NCI-H2196 treated with DMSO at 0.1 percent for 48 hours (cell line): ENCODE measurements at regions not wholly inside any gene's neighbourhood (a gene's known extent, or its start where the extent isn't known, plus 50 kb on each side); places are given as distances from the start of the nearest gene placed in this dataset.

Experiments
- DNase-seq: peaks from one replicate; lab custom pipeline; 2025; ENCODE audit not compliant: unreplicated experiment; lab: John Stamatoyannopoulos, UW

DNA sequence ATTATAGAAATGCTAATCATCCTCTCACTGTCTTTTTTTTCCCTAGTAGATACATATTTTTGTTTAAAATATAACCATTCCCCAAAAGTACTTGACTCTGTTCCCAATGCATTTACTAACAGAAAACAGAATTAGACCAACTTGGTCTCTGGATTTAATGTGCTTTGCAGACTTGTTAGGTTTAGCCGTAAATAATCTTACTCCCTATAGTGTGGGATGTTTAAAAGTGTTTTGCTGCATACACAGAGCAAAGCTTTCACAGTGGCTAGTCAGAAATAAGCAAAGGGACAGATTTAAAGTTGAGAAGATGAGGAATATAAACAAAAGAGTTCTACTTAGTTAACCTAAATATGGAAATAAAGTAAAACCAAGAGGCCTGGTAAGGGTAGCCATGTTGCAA, 527.5 kb downstream of the HDGFL1 start:
- DNase-seq, result no peak

DNA sequence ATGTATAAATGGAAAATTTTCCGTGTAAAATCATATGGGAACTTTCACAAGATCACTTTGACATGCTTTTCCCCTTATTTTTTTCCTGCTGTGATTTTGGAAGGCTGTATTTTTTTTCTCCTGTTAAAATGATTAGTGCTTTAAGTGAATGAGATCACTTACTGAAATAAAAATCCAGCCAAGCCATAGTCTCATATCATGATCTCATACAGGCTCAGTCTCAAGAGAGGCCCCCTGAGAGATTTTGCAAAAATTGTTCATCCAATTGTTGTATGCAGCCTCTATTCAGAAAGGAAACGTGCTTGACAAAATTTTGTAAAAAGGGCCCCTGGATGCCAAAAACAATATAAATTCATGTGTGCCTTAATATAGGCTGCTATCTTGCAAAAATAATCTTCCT, 528.2 kb downstream of the HDGFL1 start:
- no peak for DNase-seq

DNA sequence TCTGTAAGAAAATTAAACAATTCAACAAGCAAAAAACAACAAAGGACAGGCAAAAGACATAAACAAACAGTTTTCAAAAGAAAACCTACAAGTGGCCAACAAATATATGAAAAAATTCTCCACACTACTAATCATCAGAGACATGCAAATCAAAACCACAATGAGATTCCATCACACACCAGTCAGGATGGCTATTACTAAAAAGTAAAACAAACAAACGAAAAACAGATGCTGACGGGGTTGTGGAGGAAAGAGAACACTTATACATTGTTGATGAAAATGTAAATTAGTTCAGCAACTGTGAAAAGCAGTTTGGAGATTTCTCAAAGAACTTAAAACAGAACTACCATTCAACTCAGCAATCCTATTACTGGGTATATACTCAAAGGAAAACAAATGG, 537.6 kb downstream of the HDGFL1 start:
- DNase-seq, result no peak

DNA sequence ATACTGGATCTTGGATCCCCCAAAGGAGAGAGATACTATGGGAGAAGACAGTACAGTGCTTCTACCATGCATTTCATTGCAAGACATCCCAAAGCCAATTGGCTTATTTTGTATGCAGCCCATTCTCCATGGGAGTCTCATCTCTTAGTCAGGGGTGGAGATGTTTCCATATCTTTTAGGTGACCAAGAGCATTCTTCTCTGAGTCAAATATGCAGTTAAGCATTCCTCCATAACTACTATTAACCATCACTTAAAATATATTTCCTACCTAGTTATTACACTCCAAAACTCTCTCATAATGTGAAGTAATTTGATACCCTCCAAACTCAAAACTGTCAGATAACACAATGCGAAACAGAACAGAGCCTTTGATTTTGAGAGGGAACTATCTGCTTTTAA, 542.6 kb downstream of the HDGFL1 start:
- DNase-seq, result no peak

DNA sequence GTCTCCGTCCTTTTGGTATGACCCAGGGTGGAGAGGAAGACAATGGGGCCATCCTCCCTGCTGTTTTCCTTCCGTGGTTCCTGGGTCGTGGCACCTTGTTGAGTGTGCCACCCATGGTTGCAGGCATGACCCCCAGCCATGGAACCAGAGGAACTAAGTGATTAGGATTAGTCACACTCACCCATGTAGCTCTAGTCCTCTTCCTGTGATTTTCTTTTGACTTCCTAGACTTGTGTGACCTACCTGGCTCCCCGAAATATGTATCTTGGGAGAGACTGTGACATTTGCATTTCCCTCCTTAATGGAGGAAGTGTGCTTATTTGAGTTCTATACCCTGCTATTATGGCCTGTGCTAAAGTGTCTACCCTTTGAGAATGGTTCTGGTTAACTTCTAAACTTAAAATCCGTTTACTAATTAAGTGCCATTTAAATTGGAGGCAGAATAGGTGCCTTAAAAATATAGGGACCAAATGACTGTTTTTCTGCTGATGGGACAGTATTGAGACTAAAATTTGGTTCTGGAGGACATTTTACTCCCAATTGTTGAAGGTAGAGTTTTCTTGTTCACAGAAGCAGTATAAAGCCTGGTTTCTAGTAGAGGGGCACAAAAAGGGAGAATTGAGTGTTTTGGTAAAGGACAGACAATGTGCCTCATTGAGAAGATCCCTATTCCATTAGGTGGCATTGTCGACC, 545.6 kb downstream of the HDGFL1 start:
- DNase-seq, result no peak

DNA sequence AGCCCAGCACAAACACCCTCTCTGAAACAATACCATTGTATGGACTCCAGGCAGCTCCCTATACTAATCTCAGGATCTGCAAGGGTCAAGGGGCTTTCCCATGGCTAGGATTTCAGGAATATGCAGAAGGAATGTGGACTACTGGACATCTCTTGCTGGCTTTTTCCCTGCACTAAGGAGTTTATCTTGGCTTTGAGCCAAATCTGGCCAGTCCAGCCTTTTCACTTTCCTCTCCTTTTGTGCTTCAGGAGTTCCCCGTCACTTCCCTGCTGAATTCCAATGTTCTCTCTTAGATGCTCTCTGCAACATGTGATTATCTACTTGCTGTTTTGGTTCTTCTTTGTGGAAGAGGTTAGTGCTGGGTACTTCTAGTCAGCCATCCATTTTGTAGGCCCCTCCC, 568.2 kb downstream of the HDGFL1 start:
- no peak for DNase-seq

DNA sequence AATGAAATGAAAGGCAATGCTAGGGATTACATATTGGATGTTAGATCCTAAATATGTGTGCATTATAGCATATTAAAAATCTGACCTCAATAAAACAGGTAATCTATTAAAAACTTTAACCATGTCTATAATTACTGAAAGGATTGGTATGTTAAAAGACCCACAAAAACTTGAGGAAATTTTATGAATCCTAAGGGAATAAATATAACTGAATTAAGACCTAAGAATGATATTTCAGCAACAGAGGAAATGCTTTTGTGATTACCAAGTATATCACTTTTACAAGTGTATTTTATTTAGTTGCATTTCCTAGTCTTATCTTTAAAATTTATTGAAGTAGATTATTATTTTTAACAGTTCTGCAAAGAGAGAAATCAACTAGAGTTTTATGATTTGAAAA, 571.5 kb downstream of the HDGFL1 start:
- no peak for DNase-seq

DNA sequence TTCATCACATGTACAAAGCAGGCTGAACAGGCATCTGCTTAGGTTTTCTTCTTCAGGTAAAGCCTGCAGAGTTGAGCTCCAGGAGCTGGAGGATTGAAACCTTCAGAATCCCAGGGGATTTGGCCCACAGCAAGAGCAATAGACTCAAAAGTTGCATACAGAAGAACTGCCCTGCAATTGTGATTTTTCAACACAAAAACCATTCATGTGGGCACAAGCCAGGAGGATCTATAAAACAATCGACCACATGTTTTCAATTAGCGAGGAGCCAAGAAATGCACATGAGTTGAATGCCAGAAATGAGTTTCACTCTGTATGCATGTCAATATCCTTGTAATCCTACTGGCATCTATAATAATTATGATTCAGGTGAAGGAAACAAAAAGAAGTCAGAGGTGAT, 576.4 kb downstream of the HDGFL1 start:
- no peak for DNase-seq

DNA sequence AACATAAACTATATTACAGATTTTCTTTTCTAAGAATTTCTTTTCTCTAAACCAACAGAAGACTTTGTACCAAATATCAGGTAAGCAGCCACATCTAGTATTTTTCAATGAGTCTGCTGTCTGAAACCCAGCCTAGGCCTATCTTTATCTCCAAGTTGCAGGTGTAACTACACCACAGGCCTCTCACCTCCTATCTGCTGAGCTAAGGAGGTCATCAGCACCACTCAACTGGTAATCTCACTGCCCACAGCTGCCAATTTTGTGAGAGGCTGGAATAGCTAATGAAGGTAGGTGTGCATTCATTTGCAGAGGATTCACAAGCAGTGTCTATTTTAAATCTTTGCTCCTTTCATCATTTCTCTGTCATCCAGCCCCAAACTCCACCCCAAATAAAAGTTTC, 584.8 kb downstream of the HDGFL1 start:
- DNase-seq, result no peak

DNA sequence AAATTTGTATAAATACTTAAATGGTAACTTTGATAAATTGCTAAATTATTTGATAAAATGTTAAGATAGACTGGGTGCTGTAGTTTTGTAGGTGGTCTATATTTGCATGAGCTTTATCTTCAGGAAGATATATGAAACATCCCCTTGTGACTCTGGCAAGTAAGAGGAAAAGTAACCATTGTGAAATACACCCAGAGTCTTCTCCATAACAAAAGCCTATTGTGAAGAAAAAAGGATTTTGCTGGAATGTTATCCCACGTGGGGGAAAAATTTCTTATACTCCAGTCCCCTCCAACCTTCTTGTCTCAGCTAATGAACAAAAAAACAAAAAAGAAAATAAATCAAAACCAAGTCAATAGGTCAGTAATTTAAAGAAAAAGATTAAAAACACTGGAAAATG, 600.7 kb downstream of the HDGFL1 start:
- no peak for DNase-seq

DNA sequence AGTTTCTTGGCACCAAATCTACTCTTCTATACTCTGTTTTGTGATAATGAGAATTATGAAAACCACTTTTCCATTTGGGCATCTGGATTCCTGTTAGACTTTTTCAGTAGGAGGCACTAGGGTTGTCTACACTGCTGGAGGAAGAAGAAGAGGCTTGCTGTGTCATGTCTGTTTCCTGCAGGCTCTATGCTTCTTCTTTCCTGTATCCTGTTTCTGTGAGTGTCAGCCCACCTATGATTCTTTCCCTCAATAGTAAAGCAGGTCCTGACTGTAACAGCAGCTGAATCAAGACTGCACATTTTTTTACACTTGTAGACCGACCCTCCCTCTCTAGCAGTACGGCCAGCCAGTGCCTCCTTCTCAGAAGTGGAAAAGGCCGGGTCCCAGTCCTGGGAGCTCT, 603.9 kb downstream of the HDGFL1 start:
- DNase-seq, result no peak

DNA sequence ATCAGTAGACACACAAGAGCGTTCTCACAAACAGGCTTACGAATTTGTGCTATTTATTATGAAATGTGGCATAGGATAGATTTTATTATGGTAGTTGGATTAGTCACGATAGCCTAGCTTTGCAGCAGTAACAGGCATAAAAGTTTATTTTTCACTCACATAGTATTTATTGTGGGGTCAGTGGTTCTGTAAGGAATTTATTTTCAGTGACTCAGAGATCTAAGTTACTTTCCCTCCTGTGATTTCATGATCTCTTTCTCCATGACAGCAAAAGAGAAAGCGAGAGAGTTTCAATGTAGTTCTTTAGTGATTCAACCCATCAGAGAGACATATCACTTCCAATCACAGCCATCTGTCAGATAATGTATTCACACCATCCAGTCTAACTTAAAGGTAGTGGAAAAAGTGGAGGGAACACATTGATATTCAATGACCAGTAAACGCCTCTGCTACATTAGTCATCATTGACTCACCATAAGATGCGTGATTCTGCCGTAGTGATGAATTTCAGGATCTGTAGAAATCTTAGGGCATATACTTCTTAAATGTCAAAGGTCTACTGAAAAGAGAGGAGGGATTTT, 605.5 kb downstream of the HDGFL1 start:
- no peak for DNase-seq

DNA sequence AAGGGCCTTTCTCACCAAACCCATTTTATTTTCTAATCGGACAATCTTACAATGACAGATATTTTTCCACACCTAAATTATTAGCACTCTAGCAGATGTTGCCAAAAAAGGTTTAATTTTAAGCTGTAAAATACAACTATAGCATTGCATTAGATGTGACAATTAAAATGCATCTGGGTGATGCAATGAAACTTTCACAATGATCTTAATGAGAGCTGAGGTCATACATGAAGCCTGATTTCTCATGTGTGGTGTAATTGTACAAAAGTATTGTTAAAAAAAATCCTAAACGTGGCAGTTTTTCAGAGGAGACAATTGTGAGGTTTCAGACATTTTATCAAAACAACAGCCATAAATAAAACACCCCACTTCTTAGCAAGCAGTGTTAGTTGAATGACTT, 606.0 kb downstream of the HDGFL1 start:
- no peak for DNase-seq

DNA sequence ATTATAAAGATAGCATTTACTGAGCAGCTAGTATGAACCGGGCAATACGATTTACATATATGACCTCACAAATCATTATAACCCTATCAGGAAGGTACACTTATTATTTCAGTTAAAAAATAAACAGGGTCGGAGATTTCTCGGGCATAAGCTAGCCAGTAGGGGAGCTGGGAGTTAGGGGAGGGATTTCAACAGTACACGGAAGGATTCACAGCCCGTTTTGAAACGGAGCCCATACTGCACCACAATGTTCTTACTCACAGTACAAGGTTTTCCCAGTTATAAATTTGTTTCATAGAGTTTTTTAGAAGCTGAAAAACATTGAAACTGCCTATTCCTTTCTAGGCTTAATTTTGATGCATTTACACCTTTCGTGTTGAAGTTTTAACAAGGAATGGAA, 607.1 kb downstream of the HDGFL1 start:
- DNase-seq, result peak; percentile 36

DNA sequence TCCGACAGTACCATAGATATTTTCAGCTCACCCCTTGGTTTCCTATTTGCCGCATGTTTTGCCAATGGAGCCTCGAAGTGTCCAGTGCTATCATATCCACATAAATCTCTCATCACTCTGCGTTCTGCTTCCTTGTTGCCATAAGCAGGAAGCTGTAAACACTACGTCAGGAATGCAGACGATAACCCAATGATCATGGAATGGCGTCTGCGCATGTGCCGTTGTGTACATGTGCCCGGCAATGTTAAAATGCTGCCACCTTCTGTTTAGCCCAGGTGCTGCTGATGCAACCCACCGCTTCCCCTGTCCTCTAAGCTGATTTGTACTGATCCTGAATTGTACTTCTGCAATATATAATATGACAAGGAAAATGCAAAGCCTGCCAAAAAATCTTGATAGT, 607.5 kb downstream of the HDGFL1 start:
- DNase-seq, result peak; percentile 83

DNA sequence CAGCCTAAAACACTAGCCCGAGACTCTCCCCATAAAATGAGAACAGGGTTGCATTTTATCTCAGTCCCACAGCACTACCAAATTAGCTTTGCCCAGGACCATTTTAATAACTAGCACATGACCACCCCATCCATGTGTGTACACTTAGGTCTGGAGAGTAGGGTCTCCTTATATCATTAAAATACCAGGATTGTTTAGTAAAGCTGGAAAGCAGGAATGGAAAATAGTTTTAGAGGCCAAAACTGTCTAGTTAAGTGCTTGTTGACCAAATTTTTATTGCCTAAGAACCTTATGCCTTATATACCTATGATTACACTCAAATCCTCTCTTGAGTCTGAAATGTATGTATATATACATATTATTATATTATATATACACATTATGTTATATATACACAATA, 608.4 kb downstream of the HDGFL1 start:
- no peak for DNase-seq

DNA sequence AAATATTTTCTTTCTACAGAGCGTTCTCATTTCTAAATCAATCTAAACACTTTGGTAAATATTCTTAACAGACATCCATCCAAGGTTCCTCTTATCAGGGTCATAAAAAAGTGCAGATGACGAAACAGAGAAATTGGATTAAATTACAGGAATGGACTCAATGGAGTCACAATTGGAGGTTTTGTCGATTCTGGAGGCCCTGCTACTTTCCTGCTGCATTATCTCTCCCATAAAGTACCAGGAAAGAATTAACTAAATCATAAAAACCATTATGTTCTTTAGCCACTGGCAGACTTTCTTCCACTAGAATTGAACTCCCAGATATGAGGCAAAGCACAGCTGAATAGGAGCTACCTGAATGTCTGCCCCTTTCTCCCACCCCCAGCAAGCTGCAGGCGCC, 610.6 kb downstream of the HDGFL1 start:
- DNase-seq, result peak; percentile 51

DNA sequence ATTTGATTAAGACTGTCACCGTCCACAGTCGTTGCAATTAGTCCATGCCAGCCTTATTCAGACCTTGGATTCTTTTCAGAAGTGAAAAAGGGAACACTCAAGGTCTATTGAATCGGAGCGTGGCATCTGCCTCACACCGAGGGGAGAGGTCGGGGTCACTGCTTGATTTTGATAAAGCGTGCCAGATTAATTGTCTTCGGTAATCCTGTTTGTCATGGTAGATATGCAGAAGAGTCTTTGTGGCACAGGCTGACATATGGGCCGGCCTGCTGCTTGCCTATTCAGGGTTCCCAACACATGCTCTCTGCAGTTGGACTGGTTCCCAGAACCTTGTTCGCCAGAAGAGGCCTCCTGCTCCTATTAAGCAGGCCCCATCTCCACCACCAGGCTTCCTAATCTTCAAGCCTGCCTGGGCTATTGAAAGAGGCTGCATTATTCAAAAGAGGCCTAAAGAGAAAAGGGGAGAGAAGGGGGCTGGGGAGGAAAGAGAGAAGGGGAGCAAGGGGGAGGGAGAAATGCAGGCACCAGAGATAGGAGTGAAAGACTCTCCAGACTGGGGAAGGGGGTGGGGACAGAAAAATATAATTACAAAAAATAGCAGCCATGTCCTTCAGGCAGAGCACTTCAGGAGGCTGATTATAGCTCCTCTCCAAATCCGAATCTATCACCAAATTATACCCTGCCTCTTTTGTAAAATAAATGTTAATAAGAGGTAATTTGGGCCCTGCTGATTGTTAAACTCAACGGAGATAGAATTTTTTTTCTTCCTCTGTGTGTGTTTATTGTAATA, 611.3 kb downstream of the HDGFL1 start:
- DNase-seq, result peak; percentile 94

DNA sequence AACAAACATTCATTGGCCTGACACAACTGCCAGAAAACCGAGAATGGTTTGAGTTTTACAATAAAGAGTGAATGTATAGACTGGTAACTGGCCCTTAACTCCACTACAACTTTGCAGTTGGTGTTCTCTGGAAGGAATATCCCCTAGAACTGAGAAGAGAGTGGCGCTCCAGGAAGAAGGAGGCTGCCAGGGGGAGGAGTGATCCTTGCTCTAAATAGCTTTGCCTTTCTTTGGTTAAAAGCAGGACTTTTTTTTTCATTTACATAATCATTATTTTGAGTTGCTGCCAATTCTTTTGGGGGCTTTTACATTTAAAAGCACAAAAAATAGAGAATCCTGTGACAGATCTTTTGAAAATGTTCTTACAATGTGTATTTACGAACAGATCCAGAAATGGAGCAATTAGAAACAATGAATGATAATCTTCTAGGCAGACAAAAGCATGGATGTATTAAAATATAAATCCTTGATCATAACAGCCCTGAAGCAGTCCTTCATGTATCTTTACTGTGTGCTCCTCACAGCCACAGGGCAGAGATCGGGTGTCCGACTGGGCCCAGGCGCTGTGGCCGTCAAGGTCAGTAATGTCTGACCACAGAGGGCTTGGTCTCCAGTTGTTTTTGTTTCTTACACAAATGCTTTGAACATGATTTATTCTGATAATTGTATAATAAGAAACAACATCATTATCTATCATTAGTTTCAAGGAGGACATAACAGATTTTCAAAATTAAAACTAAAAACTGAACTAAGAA, 612.2 kb downstream of the HDGFL1 start:
- DNase-seq, result no peak

DNA sequence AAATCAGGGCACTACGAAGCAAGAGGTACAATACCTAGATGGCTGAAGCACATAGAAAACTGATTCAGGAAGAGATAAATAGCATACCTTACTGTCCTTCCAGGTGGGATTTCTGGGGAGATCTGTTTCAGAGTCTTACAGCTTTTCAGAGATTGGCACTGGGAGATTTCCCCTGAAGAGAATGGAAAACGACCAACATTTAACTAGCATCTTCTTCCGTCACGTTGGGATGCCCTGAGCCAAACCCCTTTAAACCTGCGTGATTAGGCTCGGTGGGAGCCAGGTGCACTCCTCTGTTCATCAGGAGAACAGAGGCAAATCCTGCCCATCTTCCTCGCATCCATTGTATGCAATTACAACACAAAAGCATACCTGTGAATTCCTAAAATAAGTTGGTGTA, 614.5 kb downstream of the HDGFL1 start:
- no peak for DNase-seq

DNA sequence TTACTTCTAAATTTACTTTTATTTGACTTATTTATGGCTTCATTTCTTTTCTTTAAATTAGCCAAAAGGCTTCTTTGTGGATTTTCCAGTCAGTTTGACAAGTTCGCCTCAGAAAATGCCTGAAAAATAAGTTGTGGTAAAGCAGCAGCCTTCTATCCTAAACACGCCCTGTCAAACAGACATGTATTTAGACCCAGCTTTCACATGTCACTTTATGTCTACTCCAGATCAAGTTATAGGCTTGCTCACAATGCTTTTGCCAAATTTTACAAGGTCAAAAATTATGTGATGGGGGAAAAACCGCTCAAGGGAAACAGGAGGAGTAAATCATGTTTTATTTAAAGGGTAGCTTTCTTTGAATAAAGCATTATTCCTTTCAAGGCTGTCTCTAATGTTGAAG, 615.0 kb downstream of the HDGFL1 start:
- DNase-seq, result no peak

DNA sequence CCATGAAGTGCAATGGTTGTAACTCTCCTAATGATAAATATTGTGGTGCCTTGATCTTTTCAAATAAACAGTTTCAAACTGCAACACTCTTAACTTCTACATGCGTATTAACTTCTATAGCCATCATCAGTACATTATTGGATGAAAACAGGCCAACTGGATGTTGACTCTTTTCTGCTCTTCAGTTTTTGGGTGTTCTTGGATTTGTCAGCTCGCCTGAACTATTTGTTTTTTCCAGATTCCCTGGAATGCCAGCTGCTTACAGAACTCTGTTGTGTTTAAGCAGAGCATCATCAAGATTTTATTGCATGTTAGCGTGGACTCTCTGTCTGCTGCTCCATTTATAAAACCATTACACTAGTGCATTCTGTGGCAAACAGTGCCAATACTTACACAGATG, 626.1 kb downstream of the HDGFL1 start:
- no peak for DNase-seq
